ENCODE measurements at regions not wholly inside any gene's neighbourhood (a gene's known extent, or its start where the extent isn't known, plus 50 kb on each side); places are given as distances from the start of the nearest gene placed in this dataset.

GRCh38 chr5:67266654-67267350 lies 70.2 kb upstream of the CD180 start:
- no peak for DNase-seq (ENCODE audit: low spot score)

GRCh38 chr5:67265951-67266350 lies 69.4 kb upstream of the CD180 start:
- DNase-seq (ENCODE audit: low spot score): no peak

GRCh38 chr5:67263656-67264408 lies 67.2 kb upstream of the CD180 start:
- DNase-seq (ENCODE audit: low spot score): no peak

- no peak for DNase-seq (ENCODE audit: low spot score)
These were observed 66.4 kb upstream of the CD180 start for GRCh38 chr5:67262956-67263355.

GRCh38 chr5:67262206-67262605 lies 65.6 kb upstream of the CD180 start:
- DNase-seq (ENCODE audit: low spot score): no peak

GRCh38 chr5:67259548-67260215 lies 63.1 kb upstream of the CD180 start:
- no peak for DNase-seq (ENCODE audit: low spot score)

GRCh38 chr5:67257500-67257899 lies 60.9 kb upstream of the CD180 start:
- DNase-seq (ENCODE audit: low spot score): no peak

GRCh38 chr5:67257077-67257476 lies 60.5 kb upstream of the CD180 start:
- no peak for DNase-seq (ENCODE audit: low spot score)

GRCh38 chr5:67255881-67256280 lies 59.3 kb upstream of the CD180 start:
- no peak for DNase-seq (ENCODE audit: low spot score)

- DNase-seq (ENCODE audit: low spot score): no peak
These were observed 57.3 kb upstream of the CD180 start for GRCh38 chr5:67253911-67254310.

GRCh38 chr5:67249590-67249895 lies 52.9 kb upstream of the CD180 start:
- no peak for DNase-seq (ENCODE audit: low spot score)

GRCh38 chr5:67248703-67249589 lies 52.3 kb upstream of the CD180 start:
- DNase-seq (ENCODE audit: low spot score): no peak

- no peak for DNase-seq (ENCODE audit: low spot score)
These were observed 50.1 kb upstream of the CD180 start for GRCh38 chr5:67246546-67247268.

Measured in CD4-positive, alpha-beta T cell treated with Interleukin-6 at 100 ng/mL for 8 hours (primary cell).